GM18909 (cell line): ENCODE measurements at regions not wholly inside any gene's neighbourhood (a gene's known extent, or its start where the extent isn't known, plus 50 kb on each side); places are given as distances from the start of the nearest gene placed in this dataset.

Experiments
- ATAC-seq: cut with Tn5 transposase; IDR thresholded peaks from one replicate; pipeline ENCODE4 v1.9.1; 2021; ENCODE audit warnings: mild to moderate bottlenecking; ENCODE audit not compliant: unreplicated experiment, poor library complexity

- no peak for ATAC-seq
These were observed 215.9 kb downstream of the SOX9 start for GRCh38 chr17:72336804-72337070.

- ATAC-seq, result no peak
These were observed 217.5 kb downstream of the SOX9 start for GRCh38 chr17:72338304-72338703.

DNA sequence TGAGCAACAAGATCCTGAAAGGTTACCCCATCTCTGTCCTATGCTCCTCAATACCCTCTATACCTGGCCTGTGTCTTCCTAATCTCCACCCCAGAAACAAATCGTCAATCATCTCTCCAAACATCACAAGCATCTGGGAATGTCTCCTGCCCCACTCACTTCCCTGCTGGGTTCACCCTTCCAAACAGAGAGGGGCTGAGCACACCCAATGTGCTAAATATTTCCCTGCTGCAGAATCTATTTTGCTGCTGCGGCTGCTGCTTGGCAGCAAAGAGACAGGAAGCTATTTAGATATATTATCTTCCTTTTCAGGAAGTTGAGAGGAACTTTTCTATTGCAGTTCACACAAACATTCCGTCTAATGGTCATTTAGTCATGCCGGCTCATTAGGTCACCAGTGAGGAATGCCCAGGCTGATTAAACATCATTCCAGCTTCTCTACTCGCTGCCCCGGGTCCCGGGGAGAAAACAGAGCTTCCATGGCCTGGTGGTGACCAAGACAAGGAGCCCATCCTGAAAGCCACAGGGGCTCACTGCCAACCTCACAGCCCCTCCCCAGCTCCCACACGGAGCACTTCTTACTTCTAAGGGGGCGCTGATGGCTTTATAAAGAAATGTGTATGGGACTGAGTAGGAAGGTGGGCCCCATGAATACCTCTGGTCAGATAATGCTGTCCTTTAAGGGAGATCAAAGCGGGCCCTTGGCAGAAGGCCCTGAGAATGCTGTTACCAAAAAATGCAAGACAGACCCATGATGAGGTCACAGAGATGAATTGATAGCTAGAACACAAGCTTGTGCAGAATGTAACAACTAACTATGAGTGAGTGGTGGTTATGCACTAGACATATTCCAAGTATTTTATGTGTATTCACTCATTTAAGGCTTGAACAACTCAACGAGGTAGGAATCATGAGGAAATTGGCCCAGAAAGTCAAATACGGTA lies 218.3 kb downstream of the SOX9 start:
- no peak for ATAC-seq

DNA sequence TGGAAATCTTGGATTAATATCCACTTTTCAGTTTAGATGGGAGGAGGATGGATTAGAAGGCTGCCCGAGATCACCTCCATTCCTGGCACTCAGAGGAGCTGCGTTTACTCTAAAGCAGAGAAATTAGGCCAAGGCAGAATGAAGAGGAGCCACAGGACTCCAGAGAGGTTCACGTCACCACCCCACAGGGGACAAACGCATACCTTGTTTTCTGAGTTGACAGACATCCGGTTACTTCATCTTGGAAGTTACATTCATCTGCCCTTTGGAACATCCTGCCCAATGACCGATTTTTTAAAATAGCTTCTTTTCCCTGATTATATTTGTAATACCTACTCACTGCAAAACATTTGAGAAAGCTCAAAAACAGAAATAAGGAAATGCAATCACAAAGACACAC lies 220.0 kb downstream of the SOX9 start:
- no peak for ATAC-seq

DNA sequence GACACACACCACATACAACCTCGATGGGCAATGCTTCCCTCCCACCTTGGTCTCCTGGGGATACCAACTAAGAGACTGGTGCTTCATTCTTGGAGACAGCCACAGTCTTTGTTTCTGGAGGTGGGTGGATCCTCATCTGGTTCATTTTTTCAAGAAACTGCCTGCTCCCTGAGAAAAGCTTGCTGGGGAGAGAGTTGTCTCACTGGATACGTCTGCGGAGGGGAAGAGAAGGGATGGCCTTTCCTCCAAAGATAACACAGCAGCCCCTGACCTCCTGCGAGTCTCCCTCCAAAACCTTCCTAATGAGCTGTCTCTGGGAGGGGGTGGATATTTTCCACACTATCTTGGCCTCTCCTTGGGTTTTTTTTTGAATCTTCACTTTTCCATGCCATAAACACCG lies 221.2 kb downstream of the SOX9 start:
- ATAC-seq, result no peak

GRCh38 chr17:72342627-72343527 lies 222.1 kb downstream of the SOX9 start:
- ATAC-seq, result no peak

DNA sequence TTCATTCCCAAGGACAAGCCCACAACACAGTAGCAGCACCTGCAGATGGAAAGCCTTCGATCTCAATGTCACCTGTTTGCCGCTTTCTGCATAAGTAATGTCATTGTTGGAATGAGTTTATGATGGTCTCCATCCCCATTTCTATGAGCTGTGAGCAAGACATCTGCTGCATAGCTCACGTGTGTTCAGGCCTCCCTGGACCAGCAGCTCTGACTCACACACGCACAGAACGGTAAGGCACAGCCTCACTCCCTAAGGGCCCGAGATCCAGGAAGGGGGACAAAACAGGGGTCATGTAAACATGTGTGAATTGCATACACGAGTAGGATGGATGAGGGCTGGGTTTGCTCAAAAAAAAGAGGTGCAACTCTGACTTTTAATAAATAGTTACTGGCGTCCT lies 223.1 kb downstream of the SOX9 start:
- ATAC-seq, result no peak

- ATAC-seq, result no peak
These were observed 223.8 kb downstream of the SOX9 start for GRCh38 chr17:72344613-72345012.

DNA sequence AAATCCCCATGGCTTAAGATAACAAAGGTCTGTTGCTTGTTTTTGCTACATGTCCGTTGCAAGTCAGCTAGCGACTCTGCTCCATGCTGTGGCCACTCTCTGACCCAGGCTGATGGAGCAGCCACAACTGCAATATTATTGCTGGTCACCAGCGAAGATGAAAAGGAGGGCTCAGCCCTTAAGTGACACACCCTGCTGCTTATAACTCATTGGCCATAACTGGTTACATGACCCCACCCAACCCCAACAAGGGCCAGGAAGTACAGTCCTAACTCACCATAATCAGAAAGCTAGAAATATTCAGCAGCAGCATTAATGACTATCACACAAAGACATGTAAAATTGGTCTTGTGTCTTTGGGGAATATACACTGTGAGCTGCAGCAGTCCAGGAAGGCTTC lies 224.3 kb downstream of the SOX9 start:
- no peak for ATAC-seq

GRCh38 chr17:72345536-72345935 lies 224.7 kb downstream of the SOX9 start:
- ATAC-seq, result no peak

DNA sequence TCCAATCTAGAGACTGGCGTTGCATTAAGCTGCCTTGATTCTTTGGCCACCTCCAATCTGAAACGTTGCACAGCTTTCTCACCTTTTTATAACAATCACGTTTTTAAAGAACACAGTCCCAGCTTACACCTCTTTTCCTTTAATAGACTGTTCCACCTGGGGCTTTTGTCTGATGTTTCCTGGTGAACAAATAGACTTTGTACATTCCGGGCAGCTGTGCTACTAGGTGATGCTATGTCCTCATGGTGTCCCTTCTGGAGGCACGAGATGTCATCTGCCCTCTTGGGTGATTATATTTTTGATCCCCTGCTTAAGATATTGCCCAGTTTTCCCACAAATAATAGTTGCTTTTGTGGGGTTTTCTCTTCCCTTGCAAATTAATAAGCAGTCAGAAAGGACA lies 225.5 kb downstream of the SOX9 start:
- no peak for ATAC-seq

GRCh38 chr17:72349011-72349410 lies 228.2 kb downstream of the SOX9 start:
- ATAC-seq, result no peak

DNA sequence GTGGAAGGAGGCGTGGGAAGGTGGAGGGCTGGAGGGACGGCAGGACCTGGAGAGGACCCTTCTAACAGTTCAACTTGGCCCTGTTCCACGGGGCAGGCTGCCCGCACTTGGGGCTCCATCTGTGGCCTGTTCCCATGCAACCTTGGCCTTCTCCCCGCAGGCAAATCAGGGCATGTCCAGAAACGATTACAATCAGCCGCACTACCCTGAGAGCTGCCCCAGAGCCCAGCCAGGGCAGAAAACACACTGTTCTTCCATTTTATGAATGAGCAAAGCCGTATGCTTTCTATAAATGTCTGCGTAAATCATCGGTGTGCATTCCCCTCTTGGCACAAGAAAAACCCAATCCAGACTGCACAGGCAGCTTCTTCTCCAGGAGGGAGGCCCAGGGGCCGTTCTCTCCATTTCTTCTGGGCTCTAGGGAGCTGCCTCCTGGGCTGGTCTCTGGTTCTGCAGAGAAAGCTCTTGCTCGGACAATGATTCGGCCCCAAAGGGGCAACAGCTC lies 228.7 kb downstream of the SOX9 start:
- no peak for ATAC-seq

- no peak for ATAC-seq
These were observed 229.3 kb downstream of the SOX9 start for GRCh38 chr17:72350073-72350472.

- no peak for ATAC-seq
These were observed 230.5 kb downstream of the SOX9 start for GRCh38 chr17:72351365-72351764.

DNA sequence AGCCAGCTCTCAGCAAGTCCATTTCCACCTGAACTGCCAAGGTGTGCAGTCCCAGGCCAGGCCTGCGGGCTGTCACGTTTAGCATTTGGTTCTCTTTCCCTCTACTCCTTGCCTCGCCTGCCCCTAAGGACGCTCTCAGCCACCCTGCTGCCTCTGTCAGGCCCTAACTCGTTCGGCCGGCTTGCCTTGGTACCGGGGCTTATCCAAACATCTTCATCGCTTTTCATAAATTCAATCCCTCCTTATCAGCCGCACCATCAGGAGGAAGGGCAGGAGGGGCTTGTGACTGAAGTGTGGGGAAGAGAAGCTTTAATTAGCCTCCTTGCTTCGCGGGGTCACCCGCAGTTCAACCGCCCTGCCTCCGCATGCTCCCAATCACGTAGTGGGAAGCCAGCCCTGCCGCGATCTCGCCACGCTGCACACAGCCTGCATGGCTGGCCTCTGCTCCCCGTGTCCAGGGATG lies 231.1 kb downstream of the SOX9 start:
- no peak for ATAC-seq

DNA sequence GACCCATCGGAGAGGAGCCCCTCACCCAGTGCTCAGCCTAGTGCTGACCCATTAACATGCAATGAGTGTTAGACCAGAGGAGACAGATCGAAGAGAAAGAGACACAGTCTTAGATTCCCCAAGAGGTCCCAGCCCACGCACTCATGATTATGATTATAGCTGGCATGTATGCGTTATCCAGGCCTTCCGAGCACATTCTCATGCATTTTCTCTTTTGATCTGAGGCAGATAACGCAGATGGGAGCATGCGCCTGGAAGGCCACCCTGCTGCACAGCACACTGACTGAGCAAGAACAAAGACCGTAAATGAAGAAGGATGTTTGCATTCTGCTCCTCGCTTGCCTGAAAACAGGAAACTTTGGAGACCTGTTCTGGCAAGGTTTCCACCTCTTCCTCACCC lies 232.7 kb downstream of the SOX9 start:
- ATAC-seq, result no peak

DNA sequence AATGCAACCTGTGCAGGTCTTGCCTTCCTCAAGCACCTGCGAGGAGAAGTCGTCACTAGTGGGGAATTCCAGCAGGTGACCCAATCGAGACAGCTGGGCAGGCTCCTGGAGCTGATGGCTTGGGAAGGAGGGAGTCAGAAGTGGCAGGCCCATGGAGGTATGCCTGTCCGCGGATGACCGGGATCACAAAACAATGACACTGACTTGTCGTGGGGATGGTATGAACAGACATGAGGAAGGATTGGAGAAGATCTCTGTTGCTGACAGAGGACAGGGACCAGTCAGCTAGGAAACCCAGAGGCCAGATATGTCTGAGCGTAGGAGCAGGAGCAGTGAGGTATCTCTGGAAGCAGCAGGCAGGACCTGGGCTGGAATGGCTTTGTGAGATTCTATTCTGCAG lies 233.3 kb downstream of the SOX9 start:
- ATAC-seq, result no peak

DNA sequence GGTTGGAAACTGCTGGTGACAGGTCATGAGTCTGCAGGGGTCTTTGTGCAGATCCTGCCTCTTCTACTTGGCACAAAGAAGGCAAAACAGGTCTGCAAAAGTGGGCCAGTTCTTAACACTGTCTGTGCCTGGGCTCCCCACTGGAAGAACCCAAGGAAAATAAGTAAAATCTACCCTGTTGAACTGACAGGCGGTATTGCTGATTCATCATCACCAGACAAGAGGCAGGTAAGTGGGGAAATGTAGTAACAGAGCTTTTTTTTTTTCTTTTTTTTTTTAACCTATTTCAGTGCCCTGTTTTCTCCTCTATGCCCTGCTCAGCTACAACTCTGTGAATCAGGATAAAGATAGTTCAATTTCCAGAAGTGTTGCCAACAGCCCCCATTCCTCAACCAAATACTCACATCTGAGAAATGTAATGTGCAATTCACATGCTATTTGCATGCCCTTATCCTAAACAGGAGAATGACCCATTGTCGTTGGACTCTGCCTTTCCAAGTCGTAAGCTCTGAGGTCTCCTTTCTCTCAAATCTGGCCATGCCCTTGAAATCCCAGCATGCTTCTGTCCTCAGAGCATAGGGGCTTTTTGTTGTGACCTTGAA lies 237.0 kb downstream of the SOX9 start:
- ATAC-seq, result no peak

GRCh38 chr17:72358465-72358864 lies 237.6 kb downstream of the SOX9 start:
- ATAC-seq, result no peak

DNA sequence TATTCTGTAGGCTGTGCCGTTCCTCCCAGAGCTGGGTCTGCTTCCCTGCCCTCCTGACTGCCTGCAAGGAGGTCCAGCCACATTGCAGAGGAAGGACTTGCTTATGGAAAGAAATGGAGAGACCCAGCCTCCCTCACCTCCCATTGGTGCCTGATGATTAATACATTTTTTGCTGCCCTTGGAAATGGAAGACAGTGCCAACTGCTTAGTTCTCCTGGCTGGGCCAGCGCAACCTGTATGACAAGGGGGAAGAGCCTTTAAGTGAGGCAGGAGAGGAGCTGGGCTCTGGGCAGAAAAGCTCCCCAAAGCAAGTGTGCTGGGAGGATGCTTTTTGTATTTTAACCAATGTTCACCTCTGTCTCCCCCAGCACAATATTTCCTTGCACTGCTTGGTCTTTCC lies 238.5 kb downstream of the SOX9 start:
- ATAC-seq, result no peak
